ENCODE measurements at regions not wholly inside any gene's neighbourhood (a gene's known extent, or its start where the extent isn't known, plus 50 kb on each side); places are given as distances from the start of the nearest gene placed in this dataset.

- TF ChIP-seq, protein P1, sequence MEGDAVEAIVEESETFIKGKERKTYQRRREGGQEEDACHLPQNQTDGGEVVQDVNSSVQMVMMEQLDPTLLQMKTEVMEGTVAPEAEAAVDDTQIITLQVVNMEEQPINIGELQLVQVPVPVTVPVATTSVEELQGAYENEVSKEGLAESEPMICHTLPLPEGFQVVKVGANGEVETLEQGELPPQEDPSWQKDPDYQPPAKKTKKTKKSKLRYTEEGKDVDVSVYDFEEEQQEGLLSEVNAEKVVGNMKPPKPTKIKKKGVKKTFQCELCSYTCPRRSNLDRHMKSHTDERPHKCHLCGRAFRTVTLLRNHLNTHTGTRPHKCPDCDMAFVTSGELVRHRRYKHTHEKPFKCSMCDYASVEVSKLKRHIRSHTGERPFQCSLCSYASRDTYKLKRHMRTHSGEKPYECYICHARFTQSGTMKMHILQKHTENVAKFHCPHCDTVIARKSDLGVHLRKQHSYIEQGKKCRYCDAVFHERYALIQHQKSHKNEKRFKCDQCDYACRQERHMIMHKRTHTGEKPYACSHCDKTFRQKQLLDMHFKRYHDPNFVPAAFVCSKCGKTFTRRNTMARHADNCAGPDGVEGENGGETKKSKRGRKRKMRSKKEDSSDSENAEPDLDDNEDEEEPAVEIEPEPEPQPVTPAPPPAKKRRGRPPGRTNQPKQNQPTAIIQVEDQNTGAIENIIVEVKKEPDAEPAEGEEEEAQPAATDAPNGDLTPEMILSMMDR (conservative IDR thresholded peaks at IDR 0.05; ENCODE audit: low read depth, low read length): no peak
- TF ChIP-seq EZH2 (IDR thresholded peaks at IDR 0.05; ENCODE audit: borderline replicate concordance, low read depth, low read length, poor library complexity, severe bottlenecking): no peak
Observed at GRCh38 chr3:156611870-156612494, 57.1 kb upstream of the SSR3 start.

Data from A673 (cell line).